Uterus (tissue), 2 donors: ENCODE measurements at regions not wholly inside any gene's neighbourhood (a gene's known extent, or its start where the extent isn't known, plus 50 kb on each side); places are given as distances from the start of the nearest gene placed in this dataset.

Experiments used
- POLR2A ChIP-seq, 2 donors: fragments of 450-650 bp; IDR thresholded peaks; one replicate each; pipeline ENCODE4 v1.6.1; 2016; ENCODE audit warnings: antibody characterized with exemption in 2 of 2, mild to moderate bottlenecking in 1 of 2, moderate library complexity in 1 of 2
- TF ChIP-seq, protein P1 (sequence below), 4 experiments: fragments of 200-600 bp in 2 of 4; fragments of 450-650 bp in 2 of 4; sonication (generic) in 2 of 4; IDR thresholded peaks; one replicate each; pipeline ENCODE4 v1.5.1; 2016 to 2019; ENCODE audit warnings: antibody characterized with exemption in 4 of 4, mild to moderate bottlenecking in 2 of 4, moderate library complexity in 1 of 4

GRCh38 chr4:132214519-132214918 lies 934.6 kb upstream of the PCDH10 start:
- TF ChIP-seq POLR2A (IDR thresholded peaks at IDR 0.05), result no peak
- TF ChIP-seq, protein P1, sequence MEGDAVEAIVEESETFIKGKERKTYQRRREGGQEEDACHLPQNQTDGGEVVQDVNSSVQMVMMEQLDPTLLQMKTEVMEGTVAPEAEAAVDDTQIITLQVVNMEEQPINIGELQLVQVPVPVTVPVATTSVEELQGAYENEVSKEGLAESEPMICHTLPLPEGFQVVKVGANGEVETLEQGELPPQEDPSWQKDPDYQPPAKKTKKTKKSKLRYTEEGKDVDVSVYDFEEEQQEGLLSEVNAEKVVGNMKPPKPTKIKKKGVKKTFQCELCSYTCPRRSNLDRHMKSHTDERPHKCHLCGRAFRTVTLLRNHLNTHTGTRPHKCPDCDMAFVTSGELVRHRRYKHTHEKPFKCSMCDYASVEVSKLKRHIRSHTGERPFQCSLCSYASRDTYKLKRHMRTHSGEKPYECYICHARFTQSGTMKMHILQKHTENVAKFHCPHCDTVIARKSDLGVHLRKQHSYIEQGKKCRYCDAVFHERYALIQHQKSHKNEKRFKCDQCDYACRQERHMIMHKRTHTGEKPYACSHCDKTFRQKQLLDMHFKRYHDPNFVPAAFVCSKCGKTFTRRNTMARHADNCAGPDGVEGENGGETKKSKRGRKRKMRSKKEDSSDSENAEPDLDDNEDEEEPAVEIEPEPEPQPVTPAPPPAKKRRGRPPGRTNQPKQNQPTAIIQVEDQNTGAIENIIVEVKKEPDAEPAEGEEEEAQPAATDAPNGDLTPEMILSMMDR (IDR thresholded peaks at IDR 0.05), result no peak
